GM18909 (cell line): ENCODE measurements at regions not wholly inside any gene's neighbourhood (a gene's known extent, or its start where the extent isn't known, plus 50 kb on each side); places are given as distances from the start of the nearest gene placed in this dataset.

ENCODE experiments used
- ATAC-seq: cut with Tn5 transposase; IDR thresholded peaks from one replicate; pipeline ENCODE4 v1.9.1; 2021; ENCODE audit warnings: mild to moderate bottlenecking; ENCODE audit not compliant: unreplicated experiment, poor library complexity

DNA sequence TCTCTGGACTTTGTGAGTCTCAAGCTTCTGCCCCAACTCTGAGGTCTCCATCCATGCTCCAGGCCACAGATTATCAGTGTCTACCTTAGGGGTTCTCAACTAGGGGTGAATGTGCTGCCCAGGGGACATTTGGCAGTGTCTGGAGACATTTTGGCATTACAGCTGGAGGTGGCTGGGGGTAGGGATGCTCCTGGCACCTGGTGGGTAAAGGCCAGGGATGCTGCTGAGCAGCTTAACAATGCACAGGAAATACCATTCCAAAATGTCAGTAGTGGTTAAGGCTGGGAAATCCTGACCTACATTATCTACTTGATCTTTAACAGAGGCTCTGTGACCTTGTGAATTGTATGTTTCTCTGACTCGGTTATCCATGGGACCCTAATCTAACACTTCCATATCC is 67.3 kb upstream of the PALS2 start:
- ATAC-seq: no peak

GRCh38 chr7:24508316-24508715 is 64.9 kb upstream of the PALS2 start:
- no peak for ATAC-seq

GRCh38 chr7:24510759-24511158 is 62.5 kb upstream of the PALS2 start:
- ATAC-seq: no peak

DNA sequence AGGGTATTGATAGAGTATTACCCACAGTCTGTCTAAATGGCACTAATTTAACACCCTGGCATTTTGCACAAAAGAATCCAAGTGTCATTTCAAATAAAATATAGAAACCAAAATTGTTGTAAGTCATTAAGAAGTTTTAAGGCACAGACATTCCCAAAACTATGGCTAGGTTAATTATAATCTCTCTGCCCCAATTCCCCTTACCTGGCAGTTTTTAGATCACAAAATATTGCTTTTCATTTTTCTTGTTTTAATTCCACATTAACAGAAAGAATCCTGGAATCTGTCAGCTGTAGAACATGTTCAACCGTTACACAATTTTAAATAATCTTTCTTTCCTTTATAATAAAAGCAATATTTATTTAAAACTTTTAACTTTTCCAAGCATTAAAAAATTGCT is 56.1 kb upstream of the PALS2 start:
- no peak for ATAC-seq

DNA sequence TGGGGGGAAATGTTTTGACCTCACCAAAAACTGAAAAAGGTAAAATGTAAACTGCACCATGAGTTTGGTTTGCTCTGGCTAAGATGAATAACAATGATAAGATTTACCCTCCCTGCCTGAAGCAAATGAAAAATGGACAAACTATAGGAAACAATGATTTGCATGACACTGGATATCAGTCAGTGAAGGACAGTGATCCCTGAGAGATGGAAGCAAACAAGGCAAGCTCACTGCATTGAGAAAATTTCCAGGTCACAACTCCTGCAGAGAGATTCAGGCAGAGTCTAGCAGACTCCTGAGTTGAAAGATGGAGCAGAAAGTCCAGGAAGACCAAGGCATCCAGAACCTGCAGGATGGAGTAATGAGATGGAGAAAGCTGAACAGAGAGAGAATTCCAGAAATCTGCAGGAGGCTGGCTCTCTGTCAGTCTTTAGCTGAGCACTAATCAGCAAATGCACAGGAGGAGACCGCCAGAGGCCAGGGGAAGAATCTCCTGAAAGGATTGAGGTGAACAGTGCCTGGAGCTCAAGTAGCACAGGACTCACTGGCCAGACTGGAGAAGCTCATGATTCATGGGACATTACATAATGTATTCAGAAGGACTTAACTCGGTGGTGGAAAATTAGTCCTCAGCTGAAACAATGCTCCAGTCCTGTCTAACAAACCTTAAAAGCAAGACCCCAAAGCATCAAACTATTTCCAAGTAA is 51.2 kb upstream of the PALS2 start:
- no peak for ATAC-seq
